ENCODE measurements at regions not wholly inside any gene's neighbourhood (a gene's known extent, or its start where the extent isn't known, plus 50 kb on each side); places are given as distances from the start of the nearest gene placed in this dataset.

GRCh38 chr10:3339531-3339950 is 167.0 kb upstream of the PITRM1 start:
- Histone ChIP-seq H3K9me2 (replicated peaks; ENCODE audit: control insufficient read depth, low read length) (no peaks in the 10 kb centered on the region), H4K20me1 (ENCODE audit: control insufficient read depth, insufficient read depth, low read depth, low read length) (no peaks in the 10 kb centered on the region), H3K4me3 (ENCODE audit: low read length) (no peak overlapping the region), H3K36me3 (ENCODE audit: control insufficient read depth, low read length) (no peaks in the 10 kb centered on the region), H3K4me1 (ENCODE audit: control insufficient read depth, low read length) (no peaks in the 10 kb centered on the region), H3K4me2 (ENCODE audit: low read length) (no peak overlapping the region), H3F3A (ENCODE audit: control insufficient read depth, insufficient read depth) (no peaks in the 10 kb centered on the region), H3K9me3 (ENCODE audit: control insufficient read depth, insufficient read depth, low read length) (no peaks in the 10 kb centered on the region), H3K27me3 (ENCODE audit: control insufficient read depth, low read length) (no peaks in the 10 kb centered on the region), H3K79me2 (ENCODE audit: control insufficient read depth, low read length) (no peaks in the 10 kb centered on the region), H3K27ac (ENCODE audit: low read depth, low read length) (no peak overlapping the region)
- TF ChIP-seq CTCF (IDR thresholded peaks at IDR 0.05; ENCODE audit: low read depth, low read length, poor library complexity, severe bottlenecking) (no peak), EZH2phosphoT487 (IDR thresholded peaks at IDR 0.05; ENCODE audit: borderline replicate concordance, low read length) (no peak)

GRCh38 chr10:3339121-3339520 is 166.5 kb upstream of the PITRM1 start:
- H3K27me3 ChIP-seq (ENCODE audit: control insufficient read depth, low read length), result no peaks in the 10 kb centered on the region
- H3K4me2 ChIP-seq (ENCODE audit: low read length), result no peak overlapping the region
- no peaks in the 10 kb centered on the region for H3K9me3 ChIP-seq (ENCODE audit: control insufficient read depth, insufficient read depth, low read length)
- H3K36me3 ChIP-seq (ENCODE audit: control insufficient read depth, low read length), result no peaks in the 10 kb centered on the region
- no peaks in the 10 kb centered on the region for H3K9me2 ChIP-seq (replicated peaks; ENCODE audit: control insufficient read depth, low read length)
- no peak overlapping the region for H3K27ac ChIP-seq (ENCODE audit: low read depth, low read length)
- no peaks in the 10 kb centered on the region for H3F3A ChIP-seq (ENCODE audit: control insufficient read depth, insufficient read depth)
- no peak overlapping the region for H3K4me3 ChIP-seq (ENCODE audit: low read length)
- H3K4me1 ChIP-seq (ENCODE audit: control insufficient read depth, low read length), result no peaks in the 10 kb centered on the region
- no peaks in the 10 kb centered on the region for H3K79me2 ChIP-seq (ENCODE audit: control insufficient read depth, low read length)
- H4K20me1 ChIP-seq (ENCODE audit: control insufficient read depth, insufficient read depth, low read depth, low read length), result no peaks in the 10 kb centered on the region
- no peak for TF ChIP-seq EZH2phosphoT487 (IDR thresholded peaks at IDR 0.05; ENCODE audit: borderline replicate concordance, low read length)
- no peak for TF ChIP-seq CTCF (IDR thresholded peaks at IDR 0.05; ENCODE audit: low read depth, low read length, poor library complexity, severe bottlenecking)

GRCh38 chr10:3337741-3338140 is 165.2 kb upstream of the PITRM1 start:
- Histone ChIP-seq H3K27me3 (ENCODE audit: control insufficient read depth, low read length) (no peaks in the 10 kb centered on the region), H3K9me3 (ENCODE audit: control insufficient read depth, insufficient read depth, low read length) (no peaks in the 10 kb centered on the region), H3K9me2 (replicated peaks; ENCODE audit: control insufficient read depth, low read length) (no peaks in the 10 kb centered on the region), H3K79me2 (ENCODE audit: control insufficient read depth, low read length) (no peaks in the 10 kb centered on the region), H3K27ac (ENCODE audit: low read depth, low read length) (no peak overlapping the region), H3K4me2 (ENCODE audit: low read length) (no peak overlapping the region), H3F3A (ENCODE audit: control insufficient read depth, insufficient read depth) (no peaks in the 10 kb centered on the region), H3K4me1 (ENCODE audit: control insufficient read depth, low read length) (no peaks in the 10 kb centered on the region), H4K20me1 (ENCODE audit: control insufficient read depth, insufficient read depth, low read depth, low read length) (no peaks in the 10 kb centered on the region), H3K4me3 (ENCODE audit: low read length) (no peak overlapping the region), H3K36me3 (ENCODE audit: control insufficient read depth, low read length) (no peaks in the 10 kb centered on the region)
- TF ChIP-seq CTCF (IDR thresholded peaks at IDR 0.05; ENCODE audit: low read depth, low read length, poor library complexity, severe bottlenecking), result no peak
- TF ChIP-seq EZH2phosphoT487 (IDR thresholded peaks at IDR 0.05; ENCODE audit: borderline replicate concordance, low read length), result no peak
